DMS 273 (cell line): ENCODE measurements at regions not wholly inside any gene's neighbourhood (a gene's known extent, or its start where the extent isn't known, plus 50 kb on each side); places are given as distances from the start of the nearest gene placed in this dataset.

ENCODE experiments used
- DNase-seq: peaks from one replicate; lab custom pipeline; 2025; ENCODE audit not compliant: unreplicated experiment; lab: John Stamatoyannopoulos, UW

GRCh38 chr1:221067721-221068120 is 188.5 kb downstream of the HLX start:
- no peak for DNase-seq

DNA sequence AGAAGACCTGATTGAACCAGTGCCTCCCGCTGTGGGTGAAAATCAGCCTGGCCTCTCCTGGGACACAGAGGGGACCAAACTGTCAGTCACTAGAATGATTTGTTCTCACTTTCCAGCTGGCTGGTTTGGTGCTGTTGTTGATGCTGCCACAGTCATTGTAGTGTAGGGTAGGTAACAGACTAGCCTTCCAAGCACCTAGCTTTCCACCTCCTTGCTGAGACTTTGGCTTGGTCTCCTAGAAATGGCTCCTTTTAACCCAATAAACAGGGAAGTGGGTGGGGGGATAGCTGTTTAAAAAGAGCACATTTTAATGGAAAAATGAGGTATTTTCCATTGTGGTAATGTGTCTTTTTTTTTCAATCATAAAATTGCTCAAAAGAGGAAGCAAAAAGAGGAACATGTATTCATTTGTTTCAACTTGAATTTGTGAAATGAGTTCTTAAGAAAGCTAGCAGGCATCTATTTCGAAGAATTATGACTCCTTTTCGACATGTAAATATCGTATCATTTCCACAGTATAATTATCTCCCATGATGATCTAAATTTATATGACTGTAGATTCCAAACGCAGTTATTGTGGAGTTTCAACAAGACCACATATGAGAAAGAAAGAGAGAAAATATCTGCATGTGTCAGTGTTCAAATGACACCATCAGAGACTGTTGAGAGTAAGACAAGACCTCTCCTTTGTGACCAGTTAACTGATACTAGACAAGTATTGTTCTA is 190.1 kb downstream of the HLX start:
- DNase-seq: no peak

GRCh38 chr1:221069986-221070385 is 190.7 kb downstream of the HLX start:
- no peak for DNase-seq

- DNase-seq: no peak
Measured at GRCh38 chr1:221071777-221072176, 192.5 kb downstream of the HLX start.

DNA sequence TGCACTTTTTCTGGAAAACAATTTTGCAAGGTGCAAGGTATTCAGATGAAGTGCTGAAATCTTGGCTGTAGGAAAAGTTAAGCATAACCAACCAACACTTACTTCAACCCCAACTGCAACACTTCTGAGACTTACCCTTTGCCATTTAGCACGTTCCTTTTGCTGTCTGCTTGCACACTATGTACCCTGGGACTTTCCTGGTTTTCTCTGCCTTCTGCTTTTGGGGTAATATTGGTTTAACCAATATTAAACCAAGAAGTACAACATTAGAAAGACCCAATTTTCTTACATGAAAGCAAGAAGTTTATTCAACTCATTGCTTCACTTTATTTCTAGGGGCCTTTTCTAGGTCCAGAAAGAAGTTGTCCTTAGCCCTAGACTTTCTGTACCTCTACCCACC is 193.0 kb downstream of the HLX start:
- no peak for DNase-seq

DNA sequence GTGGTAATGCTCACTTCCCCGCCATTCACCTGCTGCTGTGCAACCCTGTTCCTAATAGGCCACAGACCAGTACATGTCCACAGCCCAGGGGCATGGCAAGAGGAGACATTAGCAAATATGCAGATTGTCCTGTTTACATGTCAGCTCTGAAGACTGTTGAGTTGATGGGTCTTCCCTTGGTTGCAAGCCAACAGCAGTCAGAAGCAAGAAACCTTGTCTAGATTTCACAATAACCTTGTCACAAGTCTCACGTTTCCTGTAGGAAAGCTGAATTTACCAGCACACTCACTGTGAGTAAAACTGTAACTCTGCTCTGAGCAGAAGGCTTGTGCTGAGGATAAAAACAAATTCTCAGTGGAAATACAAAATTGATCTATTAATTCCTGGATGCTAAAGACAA is 195.1 kb downstream of the HLX start:
- DNase-seq: no peak

- DNase-seq: no peak
Measured at GRCh38 chr1:221075911-221076310, 196.7 kb downstream of the HLX start.

DNA sequence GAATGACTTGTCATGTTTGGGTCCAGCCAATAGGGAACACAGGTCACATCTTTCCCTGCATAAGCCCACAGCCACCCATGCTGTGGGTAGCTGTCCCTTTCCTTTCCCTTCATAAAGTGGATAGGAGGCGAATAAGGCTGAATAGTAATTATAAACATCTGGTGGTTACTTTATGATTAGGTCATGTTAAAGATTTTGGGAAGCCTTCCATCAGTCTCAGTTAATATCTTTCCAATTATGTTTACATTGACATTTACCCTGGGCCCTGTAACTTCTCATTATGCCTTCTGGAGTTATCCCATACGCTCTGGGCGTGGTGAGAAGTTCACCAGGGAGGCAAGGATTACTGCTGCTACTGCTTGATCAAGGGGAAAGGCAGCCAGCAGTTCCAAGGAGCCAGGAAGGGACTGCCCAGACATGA is 197.2 kb downstream of the HLX start:
- DNase-seq: no peak

GRCh38 chr1:221078260-221078965 is 199.2 kb downstream of the HLX start:
- no peak for DNase-seq

GRCh38 chr1:221083902-221084301 is 204.7 kb downstream of the HLX start:
- DNase-seq: no peak

DNA sequence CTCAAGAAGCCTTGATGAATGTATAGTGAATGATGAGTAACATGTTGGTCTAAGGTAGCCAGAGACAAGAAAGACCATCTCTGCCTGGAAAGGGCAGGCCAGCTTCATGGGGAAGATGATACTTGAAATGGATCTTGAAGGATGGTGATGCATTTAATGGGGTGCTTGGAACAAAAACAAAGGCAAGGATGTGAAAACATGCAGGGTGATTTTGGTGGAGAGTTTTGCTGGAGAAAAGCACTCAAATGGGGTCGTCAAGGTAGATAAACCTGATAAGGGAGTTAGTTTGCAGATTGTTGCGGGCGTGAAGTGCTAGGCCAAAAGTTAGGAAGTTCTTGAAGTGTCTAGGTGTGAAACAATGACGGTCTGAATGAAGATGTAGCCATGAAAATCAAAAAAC is 205.4 kb downstream of the HLX start:
- no peak for DNase-seq

GRCh38 chr1:221085701-221086375 is 206.6 kb downstream of the HLX start:
- no peak for DNase-seq

DNA sequence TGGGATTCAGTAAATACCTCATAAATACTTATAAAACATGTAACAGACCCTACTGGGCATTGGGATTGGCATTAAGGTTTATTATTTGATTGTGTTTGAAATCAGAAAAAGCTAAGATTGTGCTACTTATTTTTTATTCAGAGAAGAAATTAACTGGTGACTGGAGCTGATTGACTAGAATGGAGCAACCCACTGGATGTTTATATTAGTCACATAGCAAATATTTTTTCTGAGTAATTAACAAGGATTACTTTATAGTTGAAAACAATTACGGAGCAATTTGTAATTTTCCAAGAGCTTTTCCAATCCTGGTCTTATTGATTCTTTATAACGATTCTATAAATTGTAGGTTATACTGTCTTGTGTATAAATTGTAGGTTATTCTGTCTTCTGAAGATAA is 208.7 kb downstream of the HLX start:
- no peak for DNase-seq

DNA sequence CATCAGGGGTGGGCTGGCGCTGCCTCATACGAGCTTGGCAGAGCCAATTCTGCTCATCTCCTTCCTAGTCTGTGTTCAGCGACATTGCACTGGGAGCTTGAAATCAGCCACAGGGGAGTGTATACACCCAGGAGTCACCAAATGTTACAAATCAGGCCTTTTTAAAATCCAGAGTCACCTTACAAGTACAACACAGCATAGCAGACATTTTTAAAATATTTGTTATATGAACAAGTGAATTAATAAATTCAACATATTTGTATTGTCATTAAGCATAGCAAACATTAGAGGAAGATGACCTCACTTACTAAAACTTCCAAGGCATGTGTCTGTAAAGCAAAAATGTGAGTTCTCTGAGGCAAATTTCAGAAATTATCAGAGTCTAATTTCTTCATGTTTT is 210.0 kb downstream of the HLX start:
- DNase-seq: no peak

GRCh38 chr1:221089803-221090202 is 210.6 kb downstream of the HLX start:
- no peak for DNase-seq

DNA sequence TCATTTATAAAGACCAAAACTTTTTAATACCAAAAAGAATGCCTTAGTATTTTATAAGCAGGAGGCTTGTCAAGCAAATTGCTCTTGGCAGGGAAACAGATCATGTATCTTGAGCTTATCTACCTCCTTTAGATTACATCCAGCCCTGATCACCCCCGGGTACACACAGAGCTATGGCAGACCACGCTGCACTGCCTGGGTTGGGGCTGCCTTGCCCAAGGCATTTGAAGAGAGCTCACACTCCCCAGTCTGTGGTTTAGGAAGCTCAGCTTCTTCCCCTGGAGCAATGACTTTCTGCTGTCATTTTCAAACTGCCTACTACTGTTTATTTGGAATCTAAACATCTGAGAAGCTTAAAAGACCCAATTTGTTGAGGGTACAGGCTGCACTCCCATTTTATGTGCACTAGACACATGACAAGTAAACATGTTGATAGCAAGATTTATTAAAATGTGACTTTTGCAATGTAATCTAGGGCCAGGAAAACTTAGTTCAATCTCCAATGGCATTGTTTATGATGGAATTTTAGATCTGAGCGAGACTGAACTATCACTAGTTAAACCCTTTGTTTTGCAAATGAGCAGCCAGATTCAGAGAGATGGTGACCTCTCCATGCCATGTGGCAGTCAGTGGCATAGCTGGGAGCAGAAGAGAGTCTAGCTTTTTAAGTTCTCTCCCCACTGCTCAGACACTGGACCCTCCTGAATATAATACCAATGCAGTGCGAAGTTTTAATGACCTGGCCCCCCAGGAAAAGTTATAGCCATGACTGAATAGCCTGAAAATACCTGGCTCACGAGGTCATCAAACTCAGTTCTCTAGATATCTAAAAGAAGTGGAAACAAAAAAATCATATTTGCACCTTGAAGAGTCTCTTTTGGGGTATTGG is 214.9 kb downstream of the HLX start:
- DNase-seq: no peak

- DNase-seq: no peak
Measured at GRCh38 chr1:221097479-221098281, 218.4 kb downstream of the HLX start.

DNA sequence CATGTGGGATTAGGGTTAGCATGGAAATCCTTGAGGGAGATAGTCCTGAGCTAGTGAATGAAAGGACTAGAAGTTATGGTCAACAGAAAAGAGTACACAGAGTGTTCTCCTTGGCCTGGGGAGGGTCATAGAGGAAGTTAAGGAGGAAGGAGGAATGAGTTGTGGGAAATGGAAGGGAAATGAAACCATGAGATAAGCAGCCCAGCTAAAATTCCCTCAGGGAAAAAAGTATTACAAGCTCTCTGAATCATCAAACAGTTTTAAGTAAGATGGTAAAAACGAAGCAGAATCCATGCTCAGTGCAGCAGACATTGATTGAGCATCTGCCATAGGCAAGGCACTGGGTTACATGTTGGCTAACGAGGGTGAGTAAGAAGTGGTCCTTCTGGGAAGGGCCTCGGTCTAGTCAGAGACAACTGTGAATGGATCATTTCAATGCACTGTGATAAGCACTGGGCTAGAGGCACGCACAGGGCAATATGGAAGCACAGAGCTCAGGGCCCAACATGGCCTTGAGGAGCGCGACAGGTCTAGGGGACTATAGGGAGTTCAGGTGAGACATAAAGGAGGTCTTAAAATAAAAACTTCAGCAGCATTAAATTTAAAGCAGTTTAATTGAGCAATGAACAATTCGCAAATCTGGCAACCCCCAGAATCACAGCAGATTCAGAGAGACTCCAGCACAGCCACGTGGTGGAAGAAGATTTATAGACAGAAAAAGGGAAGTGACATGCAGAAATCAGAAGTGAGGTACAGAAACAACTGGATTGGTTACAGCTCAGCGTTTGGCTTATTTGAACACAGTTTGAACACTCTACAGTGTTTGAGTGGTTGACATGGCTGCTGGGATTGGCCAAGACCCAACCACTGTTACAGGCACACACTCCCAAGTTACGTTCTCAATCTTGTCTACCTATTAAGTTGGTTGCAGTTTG is 219.5 kb downstream of the HLX start:
- no peak for DNase-seq
